Brain microvascular endothelial cell (primary cell): ENCODE measurements at regions not wholly inside any gene's neighbourhood (a gene's known extent, or its start where the extent isn't known, plus 50 kb on each side); places are given as distances from the start of the nearest gene placed in this dataset.

Source experiments
- DNase-seq: peaks from one replicate; pipeline ENCODE4 v3.0.0-alpha.2; 2020
- H3K27ac ChIP-seq: fragments of 250-450 bp; sonication (Bioruptor Pico); 2 replicates; pipeline ENCODE4 v1.5.1; 2020; ENCODE audit warnings: mild to moderate bottlenecking, moderate library complexity
- H3K27me3 ChIP-seq: fragments of 250-450 bp; sonication (Bioruptor Pico); replicated peaks from 2 replicates; pipeline ENCODE4 v1.5.1; 2020; ENCODE audit warnings: mild to moderate bottlenecking
- H3K36me3 ChIP-seq: fragments of 250-450 bp; sonication (Bioruptor Pico); replicated peaks from 2 replicates; pipeline ENCODE4 v1.5.1; 2020; ENCODE audit warnings: mild to moderate bottlenecking
- H3K4me3 ChIP-seq: 2 replicates; pipeline ENCODE4 v1.5.1; 2011; ENCODE audit warnings: low read depth, mild to moderate bottlenecking, control low read depth, low read length, moderate library complexity
- CTCF ChIP-seq: IDR thresholded peaks from 2 replicates; pipeline ENCODE4 v1.5.1; 2011; ENCODE audit warnings: low read depth, mild to moderate bottlenecking, moderate library complexity, low read length, control low read depth, inconsistent platforms; ENCODE audit errors: missing control alignments
- in situ Hi-C: cut with HindIII; loops from 2 replicates; pipeline ENCODE4 v1.10.0; 2017; ENCODE audit warnings: low sequenced_read_pairs, low pct_ligation_motif_present

- Histone ChIP-seq H3K27me3 (no peaks in the 10 kb centered on the region), H3K27ac (no peak overlapping the region), H3K36me3 (no peaks in the 10 kb centered on the region), H3K4me3 (no peak overlapping the region)
- in situ Hi-C loops: no loop called here
- peak; percentile 11 for DNase-seq
- TF ChIP-seq CTCF: no peak
These were observed 217.8 kb upstream of the NXPH2 start for GRCh38 chr2:138997856-138998517.

GRCh38 chr2:138997346-138997745, 217.2 kb upstream of the NXPH2 start:
- TF ChIP-seq CTCF: no peak
- Histone ChIP-seq H3K36me3 (no peaks in the 10 kb centered on the region), H3K27ac (no peak overlapping the region), H3K27me3 (no peaks in the 10 kb centered on the region), H3K4me3 (no peak overlapping the region)
- DNase-seq: no peak
- in situ Hi-C loops: no loop called here

- DNase-seq: no peak
- Histone ChIP-seq H3K27ac (no peak overlapping the region), H3K4me3 (no peak overlapping the region), H3K36me3 (no peaks in the 10 kb centered on the region), H3K27me3 (no peaks in the 10 kb centered on the region)
- no peak for TF ChIP-seq CTCF
- in situ Hi-C loops: no loop called here
These were observed 214.3 kb upstream of the NXPH2 start for GRCh38 chr2:138994502-138994901.

GRCh38 chr2:138985881-138986280, 205.7 kb upstream of the NXPH2 start:
- H3K4me3 ChIP-seq: no peak overlapping the region
- no peaks in the 10 kb centered on the region for H3K27me3 ChIP-seq
- H3K36me3 ChIP-seq: no peaks in the 10 kb centered on the region
- in situ Hi-C loops: no loop called here
- no peak for DNase-seq
- no peak for TF ChIP-seq CTCF
- no peak overlapping the region for H3K27ac ChIP-seq

- H3K36me3 ChIP-seq: no peaks in the 10 kb centered on the region
- no peak overlapping the region for H3K4me3 ChIP-seq
- in situ Hi-C loops: no loop called here
- no peak for DNase-seq
- no peak overlapping the region for H3K27ac ChIP-seq
- no peak for TF ChIP-seq CTCF
- H3K27me3 ChIP-seq: no peaks in the 10 kb centered on the region
These were observed 199.1 kb upstream of the NXPH2 start for GRCh38 chr2:138979131-138979785.
